SH-SY5Y (cell line): ENCODE measurements at regions not wholly inside any gene's neighbourhood (a gene's known extent, or its start where the extent isn't known, plus 50 kb on each side); places are given as distances from the start of the nearest gene placed in this dataset.

Experiments
- GATA2 ChIP-seq: IDR thresholded peaks from 2 replicates; pipeline ENCODE4 v1.6.1; 2011; ENCODE audit warnings: mild to moderate bottlenecking, low read depth, low read length
- GATA3 ChIP-seq: IDR thresholded peaks from 2 replicates; pipeline ENCODE4 v1.6.1; 2011; ENCODE audit warnings: low read depth, mild to moderate bottlenecking, low read length, moderate library complexity

- TF ChIP-seq GATA3 (no peak), GATA2 (no peak)
Observed at GRCh38 chr1:8171751-8172464, 145.8 kb upstream of the ERRFI1 start.
